Posterior cingulate gyrus (tissue), 11 donors: ENCODE measurements at regions not wholly inside any gene's neighbourhood (a gene's known extent, or its start where the extent isn't known, plus 50 kb on each side); places are given as distances from the start of the nearest gene placed in this dataset.
A peak's percentile ranks its signal among the peaks of the same experiment; 100 is the strongest.

ENCODE experiments used
- DNase-seq, 10 donors: peaks; one replicate each; pipeline versions ENCODE4 v3.0.0 to v3.0.0-alpha.2; 2020 to 2021; ENCODE audit warnings: mixed read lengths in 3 of 10
- intact Hi-C: fragments of 100-400 bp; cut with DNase I; formaldehyde crosslinking; loops from one replicate; pipeline ENCODE4 v1.15.1; 2023

DNA sequence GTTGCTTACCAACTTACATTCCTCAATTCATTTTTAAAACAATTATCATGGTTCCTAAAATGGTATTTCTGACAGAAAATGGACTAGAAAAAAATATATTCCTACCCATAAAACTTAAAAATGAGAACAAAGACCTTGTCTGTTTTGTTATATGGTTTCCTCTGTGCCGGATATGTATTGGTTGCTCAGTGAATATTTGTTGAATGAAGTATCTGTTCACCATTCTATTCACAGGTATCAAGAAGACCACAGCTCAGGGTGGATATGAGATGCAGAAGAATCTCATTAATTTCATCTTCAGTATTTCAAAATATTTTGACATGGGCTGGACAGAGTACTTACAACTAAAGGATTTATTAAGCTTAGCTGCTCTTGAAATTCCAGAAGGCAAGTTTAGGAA lies 58.1 kb downstream of the TUSC7 start:
- intact Hi-C loops, result no loop called here
- no peak for DNase-seq

DNA sequence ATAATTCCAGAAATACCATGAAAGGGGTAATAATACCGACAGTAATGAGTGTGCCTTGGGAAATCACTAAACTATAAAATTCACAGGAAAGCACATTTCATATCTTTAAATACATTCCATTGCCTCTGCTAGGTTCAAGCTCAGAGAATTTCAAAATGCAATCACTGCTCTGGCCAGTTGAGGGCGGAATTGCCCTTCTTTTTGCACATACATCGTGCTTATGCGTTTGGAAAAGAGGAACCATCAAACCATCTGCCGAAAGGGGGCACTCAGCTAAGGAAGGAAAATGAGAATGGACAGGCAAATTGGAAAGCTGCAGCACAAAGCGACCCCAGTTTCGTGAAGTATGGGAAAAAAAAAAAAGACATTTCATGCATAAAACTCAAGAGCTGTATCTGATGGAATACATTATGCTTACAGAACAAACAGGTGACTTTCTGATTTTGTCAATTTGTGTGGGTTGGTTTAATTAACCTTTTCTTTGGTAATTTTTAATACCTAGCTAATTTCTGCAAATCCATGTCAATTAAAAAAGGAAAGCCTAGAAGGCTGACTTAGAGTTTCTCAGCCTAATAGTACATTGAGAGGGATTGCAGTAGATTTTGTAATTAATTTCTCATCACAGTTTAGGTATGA lies 61.4 kb downstream of the TUSC7 start:
- intact Hi-C loops, result loop anchor here (5.0 to 10.0 kb wide), 4 partner anchors 91 to 1856 kb away; no protein-coding TSS in a partner anchor
- DNase-seq, result peak; percentile 43 to 94 (median 80)

DNA sequence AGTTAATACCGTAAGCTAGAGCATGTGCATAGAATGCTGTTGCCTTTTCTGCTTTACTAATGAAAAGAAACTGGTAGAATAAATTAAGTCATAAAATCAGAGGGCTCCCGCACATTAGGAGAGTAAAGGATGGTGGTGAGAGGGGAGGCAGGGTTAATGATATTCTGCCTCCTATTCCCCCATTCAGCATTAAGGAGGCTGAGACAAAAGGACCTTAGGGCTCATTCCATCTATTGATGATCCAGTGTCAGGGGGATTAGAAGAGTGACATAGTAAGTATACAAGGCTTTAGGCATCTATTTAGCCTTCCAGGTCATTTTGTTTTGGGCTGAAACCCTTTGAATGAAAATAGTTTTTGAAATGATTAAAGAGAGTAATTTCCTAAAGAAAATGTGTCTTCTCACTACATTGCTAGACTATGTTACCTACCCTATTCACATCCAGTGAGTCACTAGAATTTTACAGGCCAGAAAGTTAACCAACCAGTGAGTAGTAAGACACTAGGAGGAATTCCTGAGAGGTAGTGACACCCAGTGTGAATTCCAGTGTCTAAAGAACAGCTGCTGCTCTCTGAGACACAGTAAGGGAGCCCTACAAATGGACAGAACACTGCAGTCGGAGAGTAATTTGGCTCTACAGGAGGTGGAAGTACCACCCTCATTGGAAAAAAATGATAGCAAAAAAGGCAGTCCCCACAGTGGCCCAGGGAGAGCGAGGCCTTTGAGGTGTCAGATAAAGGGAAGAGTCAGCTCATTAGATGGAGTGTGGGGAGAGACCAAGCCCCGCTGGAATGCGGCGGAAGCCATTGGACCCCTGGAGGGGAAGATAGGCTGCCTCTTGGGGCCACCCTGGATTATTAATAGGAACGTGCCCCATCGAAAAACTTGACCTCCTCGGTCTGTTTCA lies 67.6 kb downstream of the TUSC7 start:
- peak in 1 of 10 donors; percentile 62 for DNase-seq
- intact Hi-C loops, result loop anchor here (10.0 kb wide), 1 partner anchor 948 kb away; no protein-coding TSS in a partner anchor

DNA sequence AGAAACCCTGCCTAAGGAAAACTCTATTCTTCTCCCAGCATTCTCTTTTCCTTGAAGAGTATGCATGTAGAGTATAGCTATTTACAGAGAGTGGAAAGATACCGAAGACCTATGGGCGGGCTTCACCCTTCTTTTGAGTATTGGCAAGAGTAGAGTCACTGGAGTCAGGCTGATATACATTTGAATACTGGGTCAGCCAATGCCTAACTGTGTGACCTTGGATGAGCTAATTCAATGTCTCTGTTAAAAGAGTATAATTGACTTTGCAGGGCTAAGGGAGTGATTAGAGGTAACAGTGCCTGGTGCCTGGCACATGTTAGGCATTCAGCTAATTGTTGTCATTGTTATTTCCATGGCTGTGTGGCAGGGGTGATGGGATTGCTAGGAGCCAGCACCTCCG lies 75.6 kb downstream of the TUSC7 start:
- no peak for DNase-seq
- intact Hi-C loops, result no loop called here

DNA sequence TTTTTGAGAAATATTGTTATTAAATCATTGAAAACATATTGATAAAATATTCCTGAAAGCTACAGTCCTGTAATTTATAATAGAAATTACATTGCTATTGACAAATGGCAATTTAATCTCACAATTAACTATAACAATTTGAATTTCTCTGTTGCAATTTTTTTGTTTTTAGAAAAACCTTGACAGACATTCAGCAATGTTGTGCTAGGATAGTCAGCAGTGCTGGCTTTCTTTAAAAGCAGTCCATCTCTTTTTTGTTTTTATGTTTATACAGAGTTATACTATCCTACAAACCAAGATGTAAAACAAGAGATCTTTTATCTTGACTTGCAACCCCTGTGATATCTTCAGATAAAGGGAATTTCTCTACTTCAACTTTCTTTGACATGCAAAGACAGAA lies 93.1 kb downstream of the TUSC7 start:
- intact Hi-C loops, result no loop called here
- no peak for DNase-seq

DNA sequence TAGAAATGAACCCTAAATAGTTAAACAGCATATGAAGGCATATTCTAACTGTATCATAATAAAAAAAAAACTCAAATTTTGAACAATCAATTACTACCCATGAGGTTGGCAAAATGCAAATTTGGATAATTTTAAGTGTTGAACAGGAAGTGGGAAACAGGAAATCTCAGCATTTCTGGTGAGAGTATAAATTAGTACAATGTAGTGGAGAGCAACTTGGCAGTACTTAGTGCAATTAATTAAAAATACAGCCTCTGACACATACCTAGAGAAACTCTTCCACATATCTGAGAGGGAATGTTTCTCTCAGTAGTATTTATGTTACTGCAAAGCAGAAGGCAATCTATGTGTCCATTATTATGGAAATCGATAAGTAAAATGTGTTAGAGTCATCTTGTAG lies 96.8 kb downstream of the TUSC7 start:
- intact Hi-C loops, result no loop called here
- DNase-seq, result no peak

DNA sequence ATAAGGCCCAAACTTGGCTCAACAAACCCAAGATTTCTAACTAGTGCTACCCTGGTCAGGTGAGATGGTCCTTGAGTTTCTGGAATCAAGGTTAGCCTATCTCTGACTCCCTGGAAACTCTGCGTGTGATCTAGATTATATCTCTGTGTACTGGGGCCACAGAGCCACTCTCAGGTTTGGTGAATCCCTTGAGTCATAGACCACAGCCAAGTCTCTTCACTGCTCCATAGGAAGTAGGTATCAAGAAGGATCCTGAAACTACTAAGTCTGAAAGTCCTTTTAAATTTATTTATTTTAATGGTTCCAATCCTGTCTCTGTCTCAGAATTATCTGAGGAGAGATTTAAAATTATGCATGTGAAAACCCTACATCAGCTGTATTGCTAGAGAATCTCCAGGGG lies 99.1 kb downstream of the TUSC7 start:
- intact Hi-C loops, result no loop called here
- no peak for DNase-seq

DNA sequence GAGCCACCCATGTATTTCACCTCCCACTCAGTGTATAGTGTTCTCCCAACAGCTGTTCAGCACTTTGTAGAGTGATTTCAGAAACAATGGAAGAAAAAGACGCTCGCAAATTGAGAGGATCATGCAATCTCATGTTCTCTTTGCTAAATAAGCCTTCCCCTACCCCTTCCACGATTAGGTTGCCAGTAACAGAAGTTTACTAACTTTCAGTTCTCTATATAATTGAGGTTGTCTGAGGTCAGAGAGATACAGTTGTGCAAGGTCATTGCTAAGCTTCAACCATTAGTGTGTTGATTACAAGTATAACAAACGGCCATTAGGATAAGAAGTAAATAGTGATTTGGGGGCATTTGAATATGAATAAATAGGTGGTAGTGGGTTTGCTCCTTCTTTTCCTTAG lies 99.6 kb downstream of the TUSC7 start:
- no peak for DNase-seq
- intact Hi-C loops, result no loop called here

DNA sequence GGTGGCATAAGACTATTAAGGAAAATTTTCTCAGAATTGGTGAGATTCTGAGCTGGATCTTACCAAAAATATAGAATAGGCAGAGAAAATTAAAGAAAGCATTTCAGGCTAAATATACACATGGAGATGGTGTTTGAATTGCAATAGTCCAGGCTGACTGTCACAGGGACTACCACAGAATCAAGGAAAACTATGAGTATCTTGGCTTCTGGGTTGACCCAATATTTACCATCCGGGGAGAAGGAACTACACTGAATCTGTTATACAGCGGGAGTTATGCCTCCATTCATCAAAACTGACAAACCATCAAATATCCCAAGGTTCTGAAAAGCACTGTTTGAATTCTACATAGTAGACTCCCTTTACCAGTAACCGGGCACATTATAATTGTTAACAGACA lies 102.2 kb downstream of the TUSC7 start:
- intact Hi-C loops, result no loop called here
- DNase-seq, result no peak

DNA sequence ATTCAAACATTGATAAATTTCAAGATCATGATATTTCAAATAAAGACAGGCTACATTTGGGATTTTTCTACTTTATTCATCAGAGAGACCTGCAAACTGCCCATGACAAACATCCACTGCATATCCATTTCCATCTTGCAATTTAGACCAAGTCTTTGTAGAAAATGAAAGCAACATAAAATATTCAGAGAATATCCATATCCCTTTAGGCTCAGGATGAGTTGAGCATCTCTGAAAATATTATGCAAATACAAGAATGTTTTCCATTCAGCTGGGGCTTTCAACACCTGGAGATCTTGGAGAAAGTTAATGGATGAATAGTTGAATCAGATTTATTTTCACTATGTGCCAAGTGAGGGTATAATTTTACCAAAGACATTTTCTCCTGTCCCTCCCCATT lies 103.4 kb downstream of the TUSC7 start:
- intact Hi-C loops, result no loop called here
- no peak for DNase-seq

DNA sequence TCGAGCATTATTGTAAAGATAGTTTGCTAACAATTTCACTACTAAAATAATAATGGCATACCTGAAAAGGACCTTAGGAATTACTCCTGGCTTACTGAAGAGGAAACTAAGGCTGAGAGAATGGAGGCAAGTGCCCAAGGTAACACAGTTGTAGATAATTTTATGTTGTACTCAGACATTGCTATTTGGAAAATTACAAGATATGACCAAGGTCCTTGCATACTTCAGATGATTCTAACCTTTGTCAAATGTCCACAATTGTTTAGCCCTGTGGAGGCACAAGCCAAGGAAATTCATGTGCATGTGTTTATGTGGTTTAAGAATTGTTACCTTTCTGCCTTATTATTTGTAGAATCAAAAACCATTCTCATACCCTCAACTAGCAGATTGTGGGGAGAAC lies 105.7 kb downstream of the TUSC7 start:
- DNase-seq, result no peak
- intact Hi-C loops, result no loop called here

DNA sequence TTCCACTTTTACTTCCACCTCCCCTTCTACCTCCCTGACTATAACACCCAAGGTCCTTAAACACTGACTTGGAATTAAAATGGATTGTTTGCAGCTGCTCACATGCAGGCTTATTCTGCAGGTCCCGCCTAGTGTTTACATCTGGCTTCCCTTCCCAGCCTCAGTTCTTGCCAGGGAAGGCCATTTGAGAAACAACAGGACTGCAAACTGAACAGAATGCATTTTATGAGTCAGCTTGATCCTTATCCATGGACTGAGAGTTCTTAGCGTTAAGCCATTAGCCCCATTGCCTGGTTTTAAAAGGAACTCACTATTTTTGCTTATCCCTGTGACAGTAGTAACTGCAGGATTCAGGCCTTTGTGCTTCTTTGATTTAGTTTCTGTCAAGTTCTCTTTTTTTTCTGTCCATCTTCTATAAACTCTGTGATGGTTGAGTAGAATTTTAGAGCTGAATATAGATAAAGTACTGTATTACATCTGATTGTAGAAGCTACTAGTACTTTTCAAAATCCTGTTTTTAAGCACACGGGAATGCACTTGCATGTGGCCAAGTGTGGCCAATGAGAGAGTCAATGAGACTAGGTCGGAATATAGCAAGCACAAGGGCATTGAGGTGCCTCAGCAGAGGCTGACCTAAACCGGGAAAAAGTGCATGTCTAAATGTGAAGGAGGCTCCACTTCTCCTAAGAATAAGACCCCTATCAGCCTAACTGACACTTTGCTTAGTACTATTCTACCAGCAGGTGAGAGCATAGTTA lies 106.4 kb downstream of the TUSC7 start:
- intact Hi-C loops, result no loop called here
- DNase-seq, result no peak

DNA sequence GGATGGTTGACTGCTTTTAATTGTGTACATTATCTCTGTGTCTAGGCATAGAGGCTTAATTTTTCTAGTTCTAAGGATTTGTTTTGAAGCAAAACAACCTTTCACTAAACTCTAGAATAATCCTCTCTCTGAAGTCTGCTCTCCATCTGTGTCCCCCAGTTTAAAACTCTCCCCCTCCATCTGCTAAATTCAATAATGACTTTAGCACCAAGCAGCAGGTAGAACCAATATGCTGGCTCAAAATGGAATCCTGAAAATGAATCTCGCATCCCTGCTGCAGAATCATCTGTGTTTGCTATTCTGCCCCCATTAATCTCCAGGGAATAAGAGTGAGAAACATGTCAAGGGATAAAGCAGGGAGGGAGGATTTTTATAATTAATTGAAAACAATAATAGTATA lies 111.8 kb downstream of the TUSC7 start:
- intact Hi-C loops, result no loop called here
- DNase-seq, result no peak

DNA sequence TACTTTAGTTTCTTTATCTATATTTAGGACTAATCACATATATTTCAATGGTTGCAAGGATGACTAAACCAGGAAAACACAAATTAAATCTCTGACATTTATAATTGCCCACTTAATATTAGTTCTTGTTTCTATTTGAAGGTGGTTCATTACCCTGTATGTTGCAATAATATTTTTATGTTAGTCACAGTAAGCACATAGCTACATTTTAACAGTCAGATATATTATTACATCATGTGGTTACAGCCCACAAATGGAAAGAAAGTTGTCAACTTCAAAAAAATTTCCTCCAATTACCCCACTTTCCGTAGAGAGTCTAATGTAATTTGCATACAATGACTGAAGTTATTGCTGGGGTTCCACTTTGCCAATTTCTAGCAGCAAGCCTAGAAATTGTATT lies 114.6 kb downstream of the TUSC7 start:
- intact Hi-C loops, result no loop called here
- DNase-seq, result no peak

DNA sequence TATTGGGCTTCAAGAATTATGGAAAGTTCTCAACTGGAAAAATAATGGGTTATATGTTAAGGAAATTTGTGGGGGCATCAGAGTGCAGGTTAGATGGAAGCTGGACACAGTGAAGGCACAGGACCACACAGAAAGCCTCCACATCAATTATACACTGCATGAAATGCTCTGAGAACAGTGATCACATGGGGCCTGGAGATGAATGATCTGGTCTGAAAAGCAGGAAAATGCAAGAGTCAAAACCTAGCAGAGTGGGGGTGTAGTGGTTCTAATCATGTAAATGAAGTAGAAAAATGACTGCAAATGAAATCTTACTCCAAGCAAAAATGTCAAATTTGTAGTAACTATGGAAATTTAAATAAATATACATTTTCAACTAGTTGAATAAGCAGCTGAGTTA lies 123.6 kb downstream of the TUSC7 start:
- no peak for DNase-seq
- intact Hi-C loops, result no loop called here

DNA sequence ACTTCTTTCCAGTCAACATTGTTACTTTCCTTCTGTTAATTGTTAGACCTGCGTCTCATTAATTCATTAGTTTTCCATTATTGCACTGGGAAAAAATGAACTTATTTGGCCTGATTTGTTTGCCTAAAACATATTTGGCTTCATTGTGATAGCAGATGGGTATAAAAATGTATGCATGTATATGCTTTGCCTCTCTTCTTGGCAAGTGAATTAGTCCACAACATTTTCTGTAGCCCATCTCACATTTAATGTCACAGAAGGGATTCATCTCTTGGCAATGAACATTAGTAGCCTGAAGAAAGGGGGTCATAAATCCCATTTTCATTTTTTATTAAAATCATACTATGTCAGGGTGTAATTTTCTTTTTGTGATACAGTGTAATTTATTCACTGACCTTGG lies 125.2 kb downstream of the TUSC7 start:
- DNase-seq, result no peak
- intact Hi-C loops, result no loop called here

DNA sequence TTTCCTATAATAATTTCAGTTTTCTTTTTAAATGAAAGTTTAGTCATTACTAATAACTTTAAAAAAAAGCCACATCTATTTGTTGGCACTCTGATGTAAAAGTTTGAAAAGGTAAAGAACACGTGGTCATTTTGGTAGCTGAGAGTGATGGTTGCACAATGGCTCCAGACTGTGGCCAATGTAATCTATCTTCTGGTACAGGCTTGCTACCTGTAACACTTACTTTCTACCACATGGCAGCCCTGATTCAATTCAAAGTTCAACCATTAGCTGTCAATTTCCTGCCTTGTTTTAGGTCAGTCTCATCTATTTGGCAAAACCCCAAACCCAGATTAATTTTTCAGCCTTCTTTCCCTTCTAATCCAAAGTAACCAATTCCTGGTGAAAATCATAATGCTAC lies 126.1 kb downstream of the TUSC7 start:
- intact Hi-C loops, result no loop called here
- DNase-seq, result no peak

DNA sequence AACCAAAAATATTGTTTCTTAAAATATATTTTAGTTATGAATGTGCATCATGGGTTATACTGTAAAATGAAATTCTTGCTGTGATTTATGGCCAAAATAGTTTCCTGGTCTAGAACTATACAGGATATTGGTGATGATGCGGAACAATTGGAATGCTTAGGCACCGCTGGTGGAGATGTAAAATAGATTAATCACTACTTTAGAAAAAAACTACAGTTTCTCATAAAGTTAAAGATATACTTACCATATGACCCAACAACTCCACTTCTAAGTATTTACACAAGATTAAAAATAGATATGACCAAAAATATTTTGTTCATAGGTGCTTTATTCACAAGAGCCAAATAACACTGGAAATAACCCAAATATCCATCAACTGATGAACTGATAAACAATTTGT lies 126.7 kb downstream of the TUSC7 start:
- no peak for DNase-seq
- intact Hi-C loops, result no loop called here

DNA sequence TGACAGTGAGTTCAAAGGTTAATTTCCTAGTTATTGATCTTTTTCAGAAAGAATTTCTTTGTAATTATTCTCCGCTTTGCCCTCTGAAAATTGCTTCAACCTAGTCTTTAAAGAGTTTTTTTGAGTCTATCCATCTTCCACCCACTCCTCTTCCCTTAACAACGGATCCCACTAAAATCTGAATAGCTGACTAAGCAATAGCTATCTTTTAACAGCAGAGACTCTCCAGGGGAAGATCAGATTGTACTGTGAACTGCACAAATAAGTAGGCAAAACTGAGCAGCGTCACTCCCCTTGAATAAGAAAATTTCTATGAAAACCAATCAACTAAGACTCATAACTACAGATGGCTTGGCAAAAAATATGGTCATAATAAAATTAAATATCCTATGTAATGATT lies 127.9 kb downstream of the TUSC7 start:
- no peak for DNase-seq
- intact Hi-C loops, result no loop called here

DNA sequence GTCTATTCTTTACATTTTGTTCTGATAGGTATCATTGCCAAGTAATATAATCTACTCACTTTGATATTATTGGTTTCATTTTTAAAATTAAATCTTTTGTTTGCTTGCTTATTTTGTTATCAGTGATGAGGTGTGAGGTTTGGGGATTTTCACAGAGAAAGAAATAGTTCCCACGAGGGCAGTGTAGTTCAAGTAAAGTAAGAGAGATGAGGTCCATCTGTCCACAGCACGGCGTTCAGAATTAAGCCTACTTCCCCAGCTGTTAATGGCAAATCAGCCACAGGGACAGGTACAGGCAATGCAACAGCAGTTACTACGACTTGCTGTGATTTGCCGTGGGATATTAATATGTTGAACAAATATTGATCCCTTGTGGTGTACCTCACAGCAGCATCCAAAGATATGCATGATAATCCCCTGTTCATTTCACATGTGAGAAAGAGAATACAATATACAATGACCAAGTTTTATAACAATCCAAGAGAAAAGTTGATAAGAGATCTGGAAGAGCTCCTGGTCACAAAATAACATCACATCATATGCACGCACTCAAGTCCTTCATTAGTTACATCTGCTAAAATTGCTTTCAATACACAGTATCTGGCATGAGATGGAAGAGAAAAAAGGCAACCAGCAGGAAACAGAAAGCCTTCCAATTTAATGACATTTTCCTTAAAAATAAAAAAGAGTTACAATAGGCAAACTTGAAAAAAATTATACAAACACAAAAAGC lies 131.6 kb downstream of the TUSC7 start:
- no peak for DNase-seq
- intact Hi-C loops, result no loop called here
